H9 (cell line): ENCODE measurements at regions not wholly inside any gene's neighbourhood (a gene's known extent, or its start where the extent isn't known, plus 50 kb on each side); places are given as distances from the start of the nearest gene placed in this dataset.

Experiments used
- DNase-seq: peaks from one replicate; pipeline ENCODE4 v3.0.0-alpha.2; 2017
- H2AFZ ChIP-seq: one replicate; pipeline ENCODE4 v1.6.1; 2013; ENCODE audit warnings: mild to moderate bottlenecking, low read length, control low read depth, moderate library complexity
- H2AK5ac ChIP-seq: 2 replicates; pipeline ENCODE4 v1.6.1; 2013; ENCODE audit warnings: low read length, control low read depth, mixed read lengths; ENCODE audit not compliant: insufficient read length
- H2BK120ac ChIP-seq: one replicate; pipeline ENCODE4 v1.6.1; 2013; ENCODE audit warnings: low read depth, mild to moderate bottlenecking, low read length, control low read depth, inconsistent platforms; ENCODE audit not compliant: poor library complexity, severe bottlenecking
- H2BK12ac ChIP-seq: 2 replicates; pipeline ENCODE4 v1.6.1; 2013; ENCODE audit warnings: low read length, control low read depth, mixed read lengths, low read depth; ENCODE audit not compliant: insufficient read length
- H2BK15ac ChIP-seq: 2 replicates; pipeline ENCODE4 v1.6.1; 2013; ENCODE audit warnings: low read depth, low read length, control low read depth
- H2BK20ac ChIP-seq: one replicate; pipeline ENCODE4 v1.6.1; 2013; ENCODE audit warnings: low read depth, mild to moderate bottlenecking, low read length, control low read depth, inconsistent platforms; ENCODE audit not compliant: poor library complexity, severe bottlenecking
- H2BK5ac ChIP-seq: 2 replicates; pipeline ENCODE4 v1.6.1; 2013; ENCODE audit warnings: low read length, control low read depth, mixed read lengths; ENCODE audit not compliant: insufficient read length
- H3K14ac ChIP-seq: 2 replicates; pipeline ENCODE4 v1.6.1; 2013; ENCODE audit warnings: low read length, control low read depth; ENCODE audit not compliant: insufficient read depth
- H3K18ac ChIP-seq: 2 replicates; pipeline ENCODE4 v1.6.1; 2013; ENCODE audit warnings: low read depth, mild to moderate bottlenecking, mixed read lengths, low read length, control low read depth; ENCODE audit not compliant: insufficient read length
- H3K23ac ChIP-seq: 2 replicates; pipeline ENCODE4 v1.6.1; 2013; ENCODE audit warnings: low read length, control low read depth, mixed read lengths, low read depth; ENCODE audit not compliant: insufficient read length
- H3K23me2 ChIP-seq: 2 replicates; pipeline ENCODE4 v1.6.1; 2013; ENCODE audit warnings: low read depth, mild to moderate bottlenecking, mixed read lengths, low read length, control low read depth; ENCODE audit not compliant: insufficient read length, poor library complexity, severe bottlenecking
- H3K27ac ChIP-seq: 2 replicates; pipeline ENCODE4 v1.5.1; 2013; ENCODE audit warnings: low read length, control low read depth, mixed read lengths, low read depth; ENCODE audit not compliant: insufficient read length
- H3K27me3 ChIP-seq: 2 replicates; pipeline ENCODE4 v1.6.1; 2013; ENCODE audit warnings: low read length, control low read depth, inconsistent platforms; ENCODE audit not compliant: insufficient read depth
- H3K4ac ChIP-seq: 2 replicates; pipeline ENCODE4 v1.6.1; 2013; ENCODE audit warnings: low read depth, mild to moderate bottlenecking, control low read depth, inconsistent platforms, low read length, moderate library complexity
- H3K4me1 ChIP-seq: 2 replicates; pipeline ENCODE4 v1.6.1; 2013; ENCODE audit warnings: low read length, control low read depth, inconsistent platforms; ENCODE audit not compliant: insufficient read depth
- H3K4me2 ChIP-seq: 2 replicates; pipeline ENCODE4 v1.6.1; 2013; ENCODE audit warnings: low read length, control low read depth, mixed read lengths; ENCODE audit not compliant: insufficient read length, insufficient read depth
- H3K56ac ChIP-seq: 2 replicates; pipeline ENCODE4 v1.6.1; 2013; ENCODE audit warnings: low read depth, mild to moderate bottlenecking, mixed read lengths, low read length, control low read depth; ENCODE audit not compliant: insufficient read length
- H3K79me1 ChIP-seq: 2 replicates; pipeline ENCODE4 v1.6.1; 2013; ENCODE audit warnings: low read depth, mild to moderate bottlenecking, moderate library complexity, low read length, control low read depth, inconsistent platforms; ENCODE audit not compliant: insufficient read depth, poor library complexity, severe bottlenecking
- H3K79me2 ChIP-seq: 2 replicates; pipeline ENCODE4 v1.6.1; 2013; ENCODE audit warnings: low read length, control low read depth, inconsistent platforms; ENCODE audit not compliant: insufficient read depth
- H3K9ac ChIP-seq: 2 replicates; pipeline ENCODE4 v1.6.1; 2013; ENCODE audit warnings: low read length, control low read depth, mixed read lengths; ENCODE audit not compliant: insufficient read length; ENCODE audit errors: extremely low read depth
- H3K9me3 ChIP-seq: one replicate; pipeline ENCODE4 v1.6.1; 2013; ENCODE audit warnings: low read depth, low read length, inconsistent platforms; ENCODE audit not compliant: control insufficient read depth
- H3T11ph ChIP-seq: one replicate; pipeline ENCODE4 v1.6.1; 2013; ENCODE audit warnings: mild to moderate bottlenecking, low read length, control low read depth, inconsistent platforms
- H4K20me1 ChIP-seq: one replicate; pipeline ENCODE4 v1.6.1; 2013; ENCODE audit not compliant: control insufficient read depth, insufficient read length, insufficient read depth
- H4K5ac ChIP-seq: 2 replicates; pipeline ENCODE4 v1.6.1; 2013; ENCODE audit warnings: low read depth, mild to moderate bottlenecking, mixed read lengths, low read length, control low read depth; ENCODE audit not compliant: insufficient read length
- H4K8ac ChIP-seq: replicated peaks from 2 replicates; pipeline ENCODE4 v1.6.1; 2013; ENCODE audit warnings: low read length, control low read depth, mixed read lengths, low read depth; ENCODE audit not compliant: insufficient read length
- H4K91ac ChIP-seq: 2 replicates; pipeline ENCODE4 v1.6.1; 2013; ENCODE audit warnings: low read depth, mild to moderate bottlenecking, moderate library complexity, mixed read lengths, low read length, control low read depth; ENCODE audit not compliant: insufficient read length
- H3K27ac Mint-ChIP-seq, 3 experiments: 2 replicates in 2 of 3; 3 replicates in 1 of 3; pipeline ENCODE4 v1.8.0; 2020 to 2021; ENCODE audit warnings: mixed read lengths in 3 of 3, mild to moderate bottlenecking in 1 of 3, moderate library complexity in 1 of 3
- H3K27me3 Mint-ChIP-seq: 2 replicates; pipeline ENCODE4 v1.8.0; 2021; ENCODE audit warnings: low read depth, mild to moderate bottlenecking, moderate library complexity, mixed read lengths
- H3K36me3 Mint-ChIP-seq, 3 experiments: 2 replicates in 2 of 3; 3 replicates in 1 of 3; pipeline ENCODE4 v1.8.0; 2020 to 2021; ENCODE audit warnings: low read depth in 3 of 3, mixed read lengths in 3 of 3; ENCODE audit not compliant: insufficient read depth in 1 of 3
- H3K4me1 Mint-ChIP-seq, 2 experiments: 2 replicates each; pipeline ENCODE4 v1.8.0; 2020; ENCODE audit warnings: mixed read lengths in 2 of 2
- H3K4me3 Mint-ChIP-seq, 2 experiments: 2 replicates in 1 of 2; 3 replicates in 1 of 2; pipeline ENCODE4 v1.8.0; 2020 to 2021; ENCODE audit warnings: mild to moderate bottlenecking in 2 of 2, mixed read lengths in 2 of 2, moderate library complexity in 1 of 2
- H3K9me3 Mint-ChIP-seq, 2 experiments: 2 replicates in 1 of 2; 3 replicates in 1 of 2; pipeline ENCODE4 v1.8.0; 2020; ENCODE audit warnings: mild to moderate bottlenecking in 2 of 2, mixed read lengths in 2 of 2, moderate library complexity in 1 of 2
- CTCF ChIP-seq: fragments of 200-600 bp; sonication (generic); conservative IDR thresholded peaks from 3 replicates; pipeline ENCODE4 v1.8.0; 2021; ENCODE audit warnings: antibody characterized with exemption, mild to moderate bottlenecking
- whole genome bisulfite sequencing: extraction: QIAGEN DNeasy Blood & Tissue Kit; methylation state at CpG from one replicate; pipeline ENCODE4 v1.1.7; 2013; ENCODE audit warnings: missing lambda C conversion rate, low lambda C conversion rate, mixed read lengths; ENCODE audit not compliant: insufficient read length; ENCODE audit errors: extremely low coverage; 5-methylcytosine and 5-hydroxymethylcytosine counted together

DNA sequence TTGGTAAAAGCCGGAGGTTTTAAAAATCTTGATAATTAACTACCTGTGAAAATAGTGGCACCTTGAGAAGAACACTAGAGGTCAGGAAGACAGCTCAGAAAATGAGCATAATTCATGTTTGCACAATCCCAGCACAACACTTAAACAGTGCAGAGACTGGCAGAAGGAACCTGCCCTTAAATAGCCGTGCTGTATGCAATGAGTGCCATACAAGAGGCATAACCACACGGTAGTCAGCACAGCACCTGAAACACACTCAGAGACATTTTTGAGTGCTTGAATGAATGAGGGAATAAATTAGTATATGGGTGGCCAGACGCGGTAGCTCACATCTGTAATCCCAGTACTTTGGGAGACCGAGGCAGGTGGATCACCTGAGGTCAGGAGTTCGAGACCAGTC lies 164.9 kb downstream of the PAX3 start:
- Mint-ChIP-seq H3K9me3 (no peaks in the 10 kb centered on the region), H3K4me3 (no peak overlapping the region), H3K36me3 (no peaks in the 10 kb centered on the region), H3K27me3 (peaks cover 13% of the 10 kb centered on the region), H3K4me1 (peaks cover 0 to 3% of the 10 kb centered on the region in 2 experiments; a peak in 2 of 4 replicates), H3K27ac (no peak overlapping the region)
- Histone ChIP-seq H3K23ac (no peak overlapping the region), H3K27ac (no peak overlapping the region), H2BK5ac (no peak overlapping the region), H3T11ph (no peak overlapping the region), H3K18ac (no peak overlapping the region), H3K9me3 (no peaks in the 10 kb centered on the region), H4K20me1 (no peaks in the 10 kb centered on the region), H3K14ac (no peak overlapping the region), H3K9ac (no peak overlapping the region), H3K4me2 (no peak overlapping the region), H4K8ac (no peak overlapping the region), H3K23me2 (no peaks in the 10 kb centered on the region), H3K79me2 (no peaks in the 10 kb centered on the region), H2AK5ac (no peak overlapping the region), H2BK12ac (no peak overlapping the region), H2BK120ac (no peak overlapping the region), H3K4me1 (no peaks in the 10 kb centered on the region), H3K56ac (no peak overlapping the region), H2BK15ac (no peak overlapping the region), H2BK20ac (no peak overlapping the region), H3K27me3 (no peaks in the 10 kb centered on the region; the same call in 1 of the 2 replicates), H4K91ac (no peak overlapping the region), H3K4ac (no peak overlapping the region), H4K5ac (no peak overlapping the region), H3K79me1 (no peaks in the 10 kb centered on the region), H2AFZ (no peak overlapping the region)
- TF ChIP-seq CTCF: no peak
- no peak for DNase-seq
- no CpG with 5 or more reads among the region's 7 CpGs for WGBS
